HepG2 (cell line): ENCODE measurements at regions not wholly inside any gene's neighbourhood (a gene's known extent, or its start where the extent isn't known, plus 50 kb on each side); places are given as distances from the start of the nearest gene placed in this dataset.

Experiments used
- ATAC-seq: fragments of 200-7000 bp; cut with Tn5 transposase; 3 replicates; pipeline ENCODE4 v1.9.1; 2020; ENCODE audit warnings: mild to moderate bottlenecking, moderate library complexity
- BruUV-seq: library from RNA; stranded (reverse); fragments of 400-500 nt; replicated peaks from 2 replicates; lab custom pipeline; 2021; lab: Mats Ljungman, UMichigan
- CTCF ChIA-PET: fragments of 300-600 bp; formaldehyde crosslinking; extraction: SDS; loops from one replicate; lab custom pipeline; 2021; ENCODE audit warnings: low total read pairs, inconsistent platforms, low intra/inter-chr PET ratio; lab: Yijun Ruan, JAX
- POLR2A ChIA-PET: fragments of 350-600 bp; sonication (Branson Sonifier 250); formaldehyde crosslinking; loops from one replicate; lab custom pipeline; 2020; ENCODE audit warnings: antibody characterized with exemption, inconsistent platforms; lab: Yijun Ruan, JAX
- DNase-seq: peaks from one replicate; pipeline ENCODE4 v3.0.0-alpha.2; 2015; ENCODE audit warnings: low spot score
- FAIRE-seq: peaks from 3 replicates; lab custom pipeline; 2011; peaks lifted over from hg19 to GRCh38; lab: Jason Lieb, UNC
- H2AFZ ChIP-seq: one replicate; pipeline ENCODE4 v1.6.1; 2011; ENCODE audit warnings: low read length, inconsistent platforms
- H3K27ac ChIP-seq: fragments of 300-600 bp; 3 replicates; pipeline ENCODE4 v1.8.0; 2011; ENCODE audit warnings: mixed run types, mild to moderate bottlenecking, mixed read lengths, low read length, inconsistent platforms; ENCODE audit not compliant: insufficient read depth; ENCODE audit errors: extremely low read length
- H3K27me3 ChIP-seq, 2 experiments: fragments of 200-600 bp in 1 of 2; 2 replicates in 1 of 2; 3 replicates in 1 of 2; pipeline versions ENCODE4 v1.6.0 to v1.8.0; 2011; ENCODE audit warnings: low read length in 2 of 2, mild to moderate bottlenecking in 2 of 2, moderate library complexity in 2 of 2, inconsistent platforms in 1 of 2; ENCODE audit not compliant: insufficient read depth in 2 of 2, control insufficient read depth in 1 of 2
- H3K36me3 ChIP-seq, 2 experiments: fragments of 200-600 bp in 1 of 2; replicated peaks in 1 of 2; 2 replicates in 1 of 2; 3 replicates in 1 of 2; pipeline versions ENCODE4 v1.5.1 to v1.8.0; 2011; ENCODE audit warnings: low read length in 2 of 2, inconsistent platforms in 1 of 2; ENCODE audit not compliant: insufficient read depth in 2 of 2, control insufficient read depth in 1 of 2
- H3K4me1 ChIP-seq: 2 replicates; pipeline ENCODE4 v1.5.1; 2012; ENCODE audit warnings: low read length, inconsistent platforms; ENCODE audit not compliant: insufficient read depth
- H3K4me2 ChIP-seq: 2 replicates; pipeline ENCODE4 v1.6.0; 2011; ENCODE audit warnings: low read depth, low read length, inconsistent platforms
- H3K4me3 ChIP-seq, 3 experiments: fragments of 200-600 bp in 1 of 3; sonication (generic), shearing (Covaris generic) in 1 of 3; replicated peaks in 1 of 3; 2 replicates each; pipeline ENCODE4 v1.5.1; 2011 to 2016; ENCODE audit warnings: low read length in 3 of 3, inconsistent platforms in 2 of 3, low read depth in 2 of 3, mild to moderate bottlenecking in 2 of 3, control low read depth in 1 of 3, mixed read lengths in 1 of 3; ENCODE audit not compliant: insufficient read depth in 1 of 3
- H3K79me2 ChIP-seq: one replicate; pipeline ENCODE4 v1.6.1; 2011; ENCODE audit warnings: low read length, inconsistent platforms; ENCODE audit not compliant: insufficient read depth
- H3K9ac ChIP-seq: 2 replicates; pipeline ENCODE4 v1.6.0; 2011; ENCODE audit warnings: mild to moderate bottlenecking, low read depth, low read length, inconsistent platforms; ENCODE audit not compliant: insufficient read depth
- H3K9me3 ChIP-seq: 2 replicates; pipeline ENCODE4 v1.5.1; 2012; ENCODE audit warnings: mild to moderate bottlenecking, low read length
- H4K20me1 ChIP-seq: 2 replicates; pipeline ENCODE4 v1.6.0; 2011; ENCODE audit warnings: inconsistent platforms, mild to moderate bottlenecking, low read length, moderate library complexity; ENCODE audit not compliant: insufficient read depth
- ATF1 ChIP-seq: IDR thresholded peaks from 2 replicates; pipeline ENCODE4 v1.6.1; 2016; ENCODE audit warnings: mild to moderate bottlenecking, control low read depth
- HMGXB3 ChIP-seq: sonication (generic); formaldehyde crosslinking; IDR thresholded peaks from 2 replicates; pipeline ENCODE4 v1.4.0; 2020; ENCODE audit warnings: missing genetic modification reagents, borderline replicate concordance
- KLF9 ChIP-seq: IDR thresholded peaks from 2 replicates; pipeline ENCODE4 v1.6.1; 2016; ENCODE audit warnings: low read depth
- NR2F2 ChIP-seq: IDR thresholded peaks from 2 replicates; pipeline ENCODE4 v1.6.1; 2012; ENCODE audit warnings: low read depth, inconsistent platforms, borderline replicate concordance
- PLRG1 ChIP-seq: fragments of 450-650 bp; conservative IDR thresholded peaks from 2 replicates; pipeline ENCODE4 v1.6.1; 2016
- PRMT3 ChIP-seq: sonication (generic); formaldehyde crosslinking; IDR thresholded peaks from 2 replicates; pipeline ENCODE4 v1.8.1; 2022; ENCODE audit warnings: low read depth, mild to moderate bottlenecking, moderate library complexity, missing genetic modification reagents, borderline replicate concordance
- SOX6 ChIP-seq, 2 experiments: fragments of 450-650 bp in 1 of 2; sonication (generic) in 1 of 2; formaldehyde crosslinking in 1 of 2; IDR thresholded peaks; 2 replicates each; pipeline versions ENCODE4 v1.4.0 to v1.6.1; 2017 to 2020; ENCODE audit warnings: antibody characterized with exemption in 1 of 2, mild to moderate bottlenecking in 1 of 2, missing genetic modification reagents in 1 of 2
- SP5 ChIP-seq: IDR thresholded peaks from 2 replicates; pipeline ENCODE4 v1.6.1; 2016; ENCODE audit warnings: low read depth, borderline replicate concordance
- ZBTB10 ChIP-seq: sonication (generic); formaldehyde crosslinking; IDR thresholded peaks from 2 replicates; pipeline ENCODE4 v1.4.0; 2020; ENCODE audit warnings: missing genetic modification reagents, borderline replicate concordance
- ZNF34 ChIP-seq: sonication (generic); formaldehyde crosslinking; IDR thresholded peaks from 2 replicates; pipeline ENCODE4 v1.4.0; 2020; ENCODE audit warnings: mild to moderate bottlenecking, missing genetic modification reagents, borderline replicate concordance
- ZNF513 ChIP-seq: sonication (generic); formaldehyde crosslinking; conservative IDR thresholded peaks from 2 replicates; pipeline ENCODE4 v1.5.0; 2020; ENCODE audit warnings: missing genetic modification reagents
- WGBS: methylation state at CpG from one replicate; pipeline ENCODE4 v1.1.6; 2017; ENCODE audit warnings: low lambda C conversion rate; 5-methylcytosine and 5-hydroxymethylcytosine counted together
- in situ Hi-C: cut with HindIII; loops from 2 replicates; pipeline ENCODE4 v1.10.0; 2017; ENCODE audit warnings: low pct_unique_long_range_greater_than_20kb; ENCODE audit not compliant: extremely low pct_ligation_motif_present
- intact Hi-C: fragments of 100-400 bp; cut with micrococcal nuclease; formaldehyde crosslinking; loops from one replicate; pipeline ENCODE4 v1.10.0; 2022; ENCODE audit not compliant: unreplicated experiment

GRCh38 chr1:194281376-194281775 lies 1095.0 kb upstream of the B3GALT2 start:
- Histone ChIP-seq H3K27me3 (no peaks in the 10 kb centered on the region), H3K4me2 (no peak overlapping the region), H3K27ac (no peak overlapping the region), H3K79me2 (no peaks in the 10 kb centered on the region), H4K20me1 (no peaks in the 10 kb centered on the region), H3K9me3 (no peaks in the 10 kb centered on the region), H3K4me1 (no peaks in the 10 kb centered on the region), H3K9ac (no peak overlapping the region), H3K36me3 (no peaks in the 10 kb centered on the region), H3K4me3 (no peak overlapping the region), H2AFZ (no peak overlapping the region)
- TF ChIP-seq SP5 (CRISPR knock-in tag) (no peak), ZBTB10 (no peak), KLF9 (CRISPR knock-in tag) (no peak), PRMT3 (CRISPR knock-in tag) (no peak), SOX6 (IDR thresholded peaks at IDR 0.05) (no peak), SOX6 (CRISPR knock-in tag; IDR thresholded peaks at IDR 0.05) (no peak), ATF1 (CRISPR knock-in tag) (no peak), ZNF34 (CRISPR knock-in tag) (no peak), HMGXB3 (CRISPR knock-in tag) (no peak), PLRG1 (no peak), NR2F2 (no peak), ZNF513 (CRISPR knock-in tag) (no peak)
- DNase-seq: no peak
- in situ Hi-C loops (no loop called here), intact Hi-C loops (no loop called here)
- under 1% methylated on average over 3 of the region's 3 CpGs for WGBS
- ChIA-PET POLR2A (no interaction called here), CTCF (no interaction called here)
- no TSS peak for BruUV-seq
- no peak for FAIRE-seq
- no peak for ATAC-seq
